Esophagus mucosa (tissue), 1 donor: ENCODE measurements at regions not wholly inside any gene's neighbourhood (a gene's known extent, or its start where the extent isn't known, plus 50 kb on each side); places are given as distances from the start of the nearest gene placed in this dataset.

Source experiments
- ATAC-seq: fragments of 200-7000 bp; cut with Tn5 transposase; one replicate; pipeline ENCODE4 v1.9.1; 2020
- donor health status: DM: yes; HTN: yes; CAD: no.

GRCh38 chr5:160511280-160511929, 89.8 kb downstream of the PTTG1 start:
- ATAC-seq = no peak
